Mononuclear cell (primary cell): ENCODE measurements at regions not wholly inside any gene's neighbourhood (a gene's known extent, or its start where the extent isn't known, plus 50 kb on each side); places are given as distances from the start of the nearest gene placed in this dataset.

Source experiments
- H3K27me3 ChIP-seq: 2 replicates; pipeline ENCODE4 v1.6.0; 2011; ENCODE audit warnings: low read length, control low read depth; ENCODE audit not compliant: insufficient read depth
- H3K4me1 ChIP-seq: 2 replicates; pipeline ENCODE4 v1.5.1; 2011; ENCODE audit warnings: mild to moderate bottlenecking, low read length, control low read depth; ENCODE audit not compliant: insufficient read depth
- H3K4me3 ChIP-seq: 2 replicates; pipeline ENCODE4 v1.5.1; 2011; ENCODE audit warnings: mild to moderate bottlenecking, low read length, moderate library complexity
- H3K9me3 ChIP-seq: 2 replicates; pipeline ENCODE4 v1.5.1; 2011; ENCODE audit warnings: low read depth, mild to moderate bottlenecking, control low read depth, low read length

DNA sequence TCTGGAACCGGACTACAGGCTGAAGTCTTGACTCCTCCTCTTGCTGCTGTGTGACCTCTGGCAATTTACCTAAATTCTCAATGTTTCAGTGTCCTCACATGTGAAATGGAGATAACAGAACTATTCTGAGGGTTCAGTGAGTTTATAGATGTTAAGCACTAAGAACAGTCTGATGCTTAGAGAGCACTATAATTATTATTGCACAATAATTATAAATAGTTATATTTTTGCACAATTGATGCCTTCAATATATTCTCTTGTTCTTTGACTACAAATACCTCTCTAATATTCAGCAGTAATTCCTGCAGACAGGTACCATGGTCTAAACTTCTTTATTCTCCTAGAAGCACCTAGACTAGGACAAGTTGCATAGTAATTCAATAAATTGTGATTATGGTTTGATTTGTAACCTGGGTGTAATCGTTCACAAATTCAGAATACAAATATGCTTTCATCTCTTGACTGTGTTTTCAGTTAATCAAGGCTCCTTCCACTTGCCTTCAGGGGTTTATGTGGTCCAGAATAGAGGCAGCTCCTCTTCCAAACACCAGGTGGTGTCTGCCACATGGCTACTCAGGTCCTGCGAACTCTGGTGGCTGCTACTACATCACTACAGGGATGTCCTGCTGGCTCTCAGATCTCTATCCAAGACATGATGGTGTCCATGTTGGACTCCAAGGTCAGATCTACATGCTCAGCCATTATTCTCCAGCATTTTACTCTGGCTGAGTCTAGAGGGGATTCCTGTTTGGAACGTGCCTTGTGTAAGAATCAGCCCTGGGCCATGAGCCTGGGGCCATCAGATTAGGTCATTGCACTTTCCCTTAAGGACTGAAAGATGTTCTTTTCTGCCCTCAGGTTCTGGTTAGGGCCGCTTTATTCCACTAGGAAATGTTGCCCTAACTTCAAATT lies 103.4 kb downstream of the QRFPR start:
- H3K9me3 ChIP-seq = no peaks in the 10 kb centered on the region
- no peaks in the 10 kb centered on the region for H3K27me3 ChIP-seq
- H3K4me3 ChIP-seq = no peak overlapping the region
- H3K4me1 ChIP-seq = no peaks in the 10 kb centered on the region

DNA sequence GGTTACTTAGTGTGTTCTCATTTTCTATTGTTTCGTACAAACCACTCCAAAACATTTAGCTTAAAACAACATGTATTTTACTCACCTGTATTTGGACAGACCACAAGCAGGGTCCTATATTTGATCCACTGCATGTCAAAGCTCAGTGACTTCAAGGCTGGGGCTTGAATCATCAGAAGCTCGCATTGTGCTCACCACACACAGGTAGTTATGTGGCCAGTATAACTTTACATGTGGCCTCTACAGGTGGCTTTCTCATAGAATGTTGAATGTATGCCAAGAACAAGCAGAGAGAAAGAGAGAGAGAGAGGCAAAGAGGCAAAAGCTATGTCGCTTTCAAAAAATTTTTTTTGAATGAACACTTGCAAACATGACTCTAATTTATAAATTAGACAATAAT lies 107.6 kb downstream of the QRFPR start:
- H3K4me1 ChIP-seq = no peaks in the 10 kb centered on the region
- no peaks in the 10 kb centered on the region for H3K9me3 ChIP-seq
- no peak overlapping the region for H3K4me3 ChIP-seq
- H3K27me3 ChIP-seq = no peaks in the 10 kb centered on the region

DNA sequence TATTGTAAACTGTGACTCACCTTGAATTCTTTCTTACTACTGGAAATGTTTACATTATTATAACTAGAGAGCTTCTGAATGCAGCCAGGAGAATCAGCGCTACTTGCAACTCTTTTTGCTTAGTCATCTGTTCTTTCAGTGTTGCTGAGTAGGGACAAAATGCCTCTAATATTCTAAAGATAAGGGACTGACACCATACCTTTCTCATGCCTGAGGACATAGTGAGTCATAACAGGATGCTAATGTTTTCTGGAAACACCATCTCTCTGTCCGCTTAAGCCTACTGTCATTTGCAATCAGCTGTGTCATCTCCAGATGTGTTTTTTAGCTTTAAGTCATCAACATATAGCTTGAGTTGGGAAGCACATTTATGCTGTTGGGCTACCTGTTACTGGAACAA lies 108.3 kb downstream of the QRFPR start:
- H3K9me3 ChIP-seq = no peaks in the 10 kb centered on the region
- no peaks in the 10 kb centered on the region for H3K4me1 ChIP-seq
- H3K27me3 ChIP-seq = no peaks in the 10 kb centered on the region
- no peak overlapping the region for H3K4me3 ChIP-seq

DNA sequence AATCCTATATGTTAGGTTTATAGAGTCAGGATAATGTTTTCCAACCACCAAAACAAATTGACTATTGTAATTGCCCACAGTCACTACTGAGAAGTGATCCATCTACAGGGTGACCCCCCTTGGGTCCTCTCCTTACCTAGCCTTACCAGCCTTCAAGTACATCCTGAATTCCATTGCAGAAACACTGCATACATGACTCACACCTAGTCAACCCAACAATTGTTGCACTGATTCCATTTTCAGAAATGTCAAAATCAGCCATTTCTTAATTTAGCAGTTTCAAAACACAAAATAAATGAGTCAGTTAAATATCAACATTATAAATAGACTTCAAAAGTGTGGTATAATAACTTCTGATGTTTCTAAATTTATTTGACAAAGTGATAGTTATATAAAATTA lies 106.3 kb upstream of the TNIP3 start:
- no peak overlapping the region for H3K4me3 ChIP-seq
- no peaks in the 10 kb centered on the region for H3K27me3 ChIP-seq
- H3K9me3 ChIP-seq = no peaks in the 10 kb centered on the region
- H3K4me1 ChIP-seq = no peaks in the 10 kb centered on the region

DNA sequence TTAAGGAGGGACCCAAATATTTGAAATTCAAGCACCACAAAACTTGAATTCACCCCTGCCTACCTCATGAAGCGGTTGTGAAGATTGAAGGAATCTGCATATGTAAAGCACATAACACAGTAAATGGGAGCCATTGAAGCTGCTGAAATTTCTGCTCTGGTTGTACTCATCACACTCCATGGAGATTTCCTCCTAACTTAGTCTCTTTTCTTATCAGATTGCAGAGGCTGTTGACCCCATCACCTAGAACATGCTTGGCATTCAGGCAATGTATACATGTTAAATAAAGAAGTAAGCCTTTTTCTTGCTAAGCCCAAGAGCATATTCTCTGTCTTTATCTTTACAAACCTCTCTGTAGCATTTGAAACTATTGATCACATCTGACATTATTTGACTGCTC lies 104.9 kb upstream of the TNIP3 start:
- Histone ChIP-seq H3K9me3 (no peaks in the 10 kb centered on the region), H3K4me1 (no peaks in the 10 kb centered on the region), H3K27me3 (no peaks in the 10 kb centered on the region), H3K4me3 (no peak overlapping the region)

DNA sequence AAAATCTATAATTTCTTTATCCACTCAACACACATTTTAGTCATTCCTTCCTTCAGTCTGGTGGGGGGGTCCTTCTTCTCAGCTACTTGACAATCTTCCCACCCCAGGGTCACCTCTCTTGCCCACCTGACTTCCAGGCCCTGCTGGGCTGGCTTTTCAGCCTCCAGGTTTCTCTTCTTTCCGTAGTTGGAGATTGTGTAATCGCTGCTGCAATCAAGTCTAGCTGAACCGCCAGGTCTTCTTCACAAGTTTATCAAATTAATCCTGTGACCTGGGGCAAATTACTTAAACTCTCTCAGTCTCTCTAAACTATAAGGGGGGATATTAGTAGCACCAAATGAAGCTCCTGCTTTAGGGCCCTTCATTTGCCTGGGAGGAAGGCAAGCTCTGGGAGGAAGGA lies 102.9 kb upstream of the TNIP3 start:
- Histone ChIP-seq H3K4me1 (no peaks in the 10 kb centered on the region), H3K27me3 (no peaks in the 10 kb centered on the region), H3K4me3 (no peak overlapping the region), H3K9me3 (no peaks in the 10 kb centered on the region)

DNA sequence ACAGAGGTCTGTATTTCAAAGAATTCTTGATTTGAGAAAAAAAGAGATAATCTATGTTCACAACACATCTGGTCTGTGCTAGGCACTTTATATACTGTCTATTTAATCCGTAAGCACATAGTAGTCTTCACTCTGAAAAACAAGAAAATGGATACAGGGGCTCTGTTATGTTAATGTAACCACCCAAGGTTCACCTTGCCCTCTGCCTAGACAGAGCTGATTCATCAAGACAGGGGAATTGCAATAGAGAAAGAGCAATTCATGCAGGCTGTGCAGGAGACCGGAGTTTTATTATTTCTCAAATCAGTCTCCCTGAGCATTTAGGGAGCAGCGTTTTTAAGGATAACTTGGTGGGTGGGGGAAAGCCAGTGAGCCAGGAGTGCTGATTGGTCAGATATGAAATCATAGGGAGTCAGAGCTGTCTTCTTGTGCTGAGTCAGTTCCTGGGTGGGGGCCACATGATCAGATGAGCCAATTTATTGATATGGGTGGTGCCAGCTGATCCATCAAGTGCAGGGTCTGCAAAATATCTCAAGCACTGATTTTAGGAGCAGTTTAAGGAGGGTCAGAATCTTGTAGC lies 92.9 kb upstream of the TNIP3 start:
- Histone ChIP-seq H3K9me3 (no peaks in the 10 kb centered on the region), H3K4me1 (peaks cover 34% of the 10 kb centered on the region), H3K27me3 (no peaks in the 10 kb centered on the region), H3K4me3 (no peak overlapping the region)

DNA sequence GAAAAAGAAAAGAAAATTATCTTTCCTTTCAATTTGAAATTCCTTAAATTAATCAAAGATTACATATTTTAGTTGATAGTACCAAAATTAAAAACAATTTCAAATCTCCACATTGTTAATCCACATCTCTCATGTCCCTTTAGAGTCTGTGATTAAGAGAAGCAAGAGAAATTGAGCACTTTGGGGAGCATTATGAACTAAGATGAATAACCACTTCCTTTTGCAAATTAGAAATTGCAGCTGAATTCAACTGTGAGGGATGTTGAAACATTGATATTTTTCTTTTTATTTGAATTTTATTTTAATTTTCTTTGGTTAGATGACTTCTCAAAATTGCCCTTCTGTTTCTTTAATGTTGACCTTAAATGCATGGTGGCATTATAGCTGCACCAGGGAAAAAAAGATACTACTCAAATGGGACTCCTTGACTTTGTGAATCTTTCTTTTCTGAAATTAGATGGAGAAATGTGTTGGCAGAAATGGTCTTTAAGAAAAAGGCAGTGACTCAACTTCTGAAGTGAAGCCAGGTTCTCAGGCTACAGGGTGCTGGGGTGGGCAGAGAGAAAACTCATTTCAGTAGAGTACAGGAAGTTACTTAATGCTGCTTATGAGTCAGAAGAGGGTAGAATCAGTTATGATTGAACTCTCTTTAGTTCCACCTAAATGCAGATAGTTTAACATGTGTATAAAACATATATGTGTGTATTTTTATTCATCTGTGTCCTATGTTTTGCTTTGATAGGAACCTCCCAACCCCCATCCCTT lies 92.0 kb upstream of the TNIP3 start:
- Histone ChIP-seq H3K27me3 (no peaks in the 10 kb centered on the region), H3K4me1 (peaks cover 34% of the 10 kb centered on the region), H3K9me3 (no peaks in the 10 kb centered on the region), H3K4me3 (no peak overlapping the region)

DNA sequence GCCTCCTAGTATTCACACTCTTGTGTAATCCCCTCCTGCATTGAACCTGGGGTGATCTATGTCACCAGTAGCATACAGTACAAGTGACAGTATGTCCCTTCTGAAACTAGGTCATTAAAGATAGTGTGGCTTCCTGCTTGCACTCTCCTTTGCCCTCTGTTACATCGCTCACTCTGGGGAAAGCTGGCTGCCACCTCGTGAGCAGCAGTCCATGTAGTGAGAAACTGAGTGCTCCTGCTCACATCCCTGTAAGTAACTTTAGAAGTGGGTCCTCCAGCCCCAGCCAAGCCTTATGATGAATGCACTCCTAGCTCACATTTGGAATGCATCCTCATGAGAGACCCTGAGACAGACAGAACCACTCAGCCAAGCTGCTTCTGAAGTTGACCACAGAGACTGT lies 89.8 kb upstream of the TNIP3 start:
- H3K9me3 ChIP-seq = no peaks in the 10 kb centered on the region
- H3K27me3 ChIP-seq = no peaks in the 10 kb centered on the region
- H3K4me3 ChIP-seq = no peak overlapping the region
- H3K4me1 ChIP-seq = peaks cover 34% of the 10 kb centered on the region

DNA sequence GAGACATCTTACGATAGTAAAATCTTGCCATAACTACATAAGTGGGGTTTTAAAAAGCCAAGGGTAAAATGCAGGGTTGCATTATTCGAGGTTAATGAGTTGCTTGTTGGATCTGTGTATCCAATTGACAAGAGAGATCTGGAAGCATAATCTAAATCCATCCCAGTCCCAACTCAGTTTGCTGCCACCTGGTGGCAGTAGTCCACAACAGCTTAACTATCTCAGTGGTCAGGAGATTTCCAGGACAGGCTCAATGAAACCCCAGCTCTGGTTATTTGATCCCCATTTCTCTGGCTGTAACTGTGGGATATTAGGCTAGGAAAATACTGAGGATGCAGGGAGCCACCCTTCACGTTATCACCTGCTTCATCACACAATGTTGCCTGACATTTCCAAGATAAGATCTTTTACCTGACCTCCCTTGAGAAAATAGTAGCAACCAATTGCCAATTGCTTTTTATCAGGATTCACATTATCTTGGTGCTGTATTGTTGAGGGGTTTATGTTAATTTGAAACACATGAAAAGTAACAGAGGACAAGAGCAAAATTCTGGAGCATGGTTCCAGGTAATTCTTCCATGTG lies 88.2 kb upstream of the TNIP3 start:
- no peaks in the 10 kb centered on the region for H3K9me3 ChIP-seq
- H3K27me3 ChIP-seq = no peaks in the 10 kb centered on the region
- peaks cover 34% of the 10 kb centered on the region for H3K4me1 ChIP-seq
- no peak overlapping the region for H3K4me3 ChIP-seq

DNA sequence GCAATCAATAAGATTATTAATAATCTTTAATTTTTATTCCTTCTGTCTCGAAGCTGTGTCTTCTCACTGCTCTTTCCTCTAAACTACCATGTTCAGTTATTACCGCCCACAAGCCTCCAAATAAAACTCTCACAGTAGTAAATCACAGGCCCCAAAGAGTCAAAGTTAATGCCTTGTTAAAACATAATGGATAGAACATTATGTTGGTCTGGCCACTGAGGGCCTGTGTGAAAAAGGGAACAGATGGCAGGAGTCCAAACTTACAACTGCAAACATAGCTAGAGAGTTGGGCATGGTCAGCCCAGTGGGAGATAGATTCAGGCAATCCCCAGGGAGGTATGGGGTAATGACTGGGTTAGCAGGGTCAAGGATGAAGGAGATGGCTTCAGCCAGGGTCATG lies 84.6 kb upstream of the TNIP3 start:
- Histone ChIP-seq H3K4me3 (no peak overlapping the region), H3K4me1 (peaks cover 4% of the 10 kb centered on the region), H3K27me3 (no peaks in the 10 kb centered on the region), H3K9me3 (no peaks in the 10 kb centered on the region)

DNA sequence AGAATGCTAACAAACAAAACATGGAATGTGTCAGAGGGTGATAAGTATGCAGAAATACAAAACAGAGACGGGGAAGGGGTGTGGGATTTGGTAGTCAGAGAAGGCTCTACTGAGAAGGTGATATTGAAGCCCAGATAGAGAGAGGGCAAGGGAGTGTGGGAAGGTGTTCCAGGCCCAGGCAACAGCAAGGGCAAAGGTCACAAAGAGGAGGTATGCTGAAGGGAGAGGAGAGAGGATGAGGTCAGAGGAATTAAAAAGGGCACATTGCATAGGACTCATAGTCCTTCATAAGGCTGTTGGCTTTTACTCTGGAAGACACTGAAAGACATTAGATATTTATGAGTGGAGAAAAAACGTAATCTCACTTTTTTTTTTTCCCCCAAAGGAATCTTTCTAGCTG lies 82.6 kb upstream of the TNIP3 start:
- no peaks in the 10 kb centered on the region for H3K9me3 ChIP-seq
- no peak overlapping the region for H3K4me3 ChIP-seq
- H3K27me3 ChIP-seq = no peaks in the 10 kb centered on the region
- H3K4me1 ChIP-seq = no peaks in the 10 kb centered on the region

DNA sequence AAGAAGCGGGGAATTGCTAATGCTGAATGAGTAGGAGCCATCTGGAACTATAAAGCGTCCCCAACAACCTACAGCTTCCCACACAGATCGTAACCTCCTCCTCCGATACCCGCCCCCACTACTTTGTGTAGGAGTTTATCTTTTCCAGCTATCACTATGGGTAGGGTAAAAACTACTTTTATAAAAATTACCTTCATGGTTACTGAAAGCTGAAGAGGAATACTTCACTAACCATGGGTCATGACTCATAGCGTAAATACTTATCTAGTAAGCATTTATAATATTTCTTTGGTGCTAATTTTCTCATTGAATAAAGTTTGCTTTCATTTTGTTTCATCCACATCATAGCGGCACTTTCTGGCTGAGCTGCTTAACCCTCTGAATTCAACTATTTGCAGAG lies 79.4 kb upstream of the TNIP3 start:
- Histone ChIP-seq H3K4me3 (peak overlapping the region; percentile 22), H3K4me1 (no peaks in the 10 kb centered on the region), H3K9me3 (no peaks in the 10 kb centered on the region), H3K27me3 (no peaks in the 10 kb centered on the region)

DNA sequence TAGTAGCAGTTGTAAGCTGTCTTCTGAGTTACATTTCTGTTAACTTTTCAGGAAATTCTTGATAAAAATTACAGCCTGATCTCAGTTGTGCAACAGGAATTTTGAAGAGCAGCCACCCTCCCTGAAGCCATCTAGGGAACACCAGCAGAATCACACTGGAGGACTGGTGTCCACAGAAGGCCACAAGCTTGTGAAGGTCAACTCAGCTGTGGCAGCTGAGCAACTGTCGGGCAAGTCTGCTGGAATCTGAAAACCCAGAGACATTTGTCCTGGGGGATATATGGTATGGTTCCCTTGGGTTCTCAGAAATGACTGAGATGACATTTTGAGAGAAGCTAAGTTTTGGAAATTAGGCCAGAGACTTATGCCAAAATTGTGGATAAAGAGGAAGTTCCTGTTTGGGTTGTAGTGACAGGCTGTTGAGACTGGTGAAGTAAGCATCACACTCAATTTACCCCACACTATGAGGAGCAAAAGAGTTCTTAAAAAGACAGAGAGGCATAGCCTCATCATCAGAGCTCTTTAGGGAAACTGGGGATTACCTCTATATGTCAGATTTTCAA lies 78.1 kb upstream of the TNIP3 start:
- no peaks in the 10 kb centered on the region for H3K4me1 ChIP-seq
- no peak overlapping the region for H3K4me3 ChIP-seq
- H3K9me3 ChIP-seq = no peaks in the 10 kb centered on the region
- no peaks in the 10 kb centered on the region for H3K27me3 ChIP-seq

DNA sequence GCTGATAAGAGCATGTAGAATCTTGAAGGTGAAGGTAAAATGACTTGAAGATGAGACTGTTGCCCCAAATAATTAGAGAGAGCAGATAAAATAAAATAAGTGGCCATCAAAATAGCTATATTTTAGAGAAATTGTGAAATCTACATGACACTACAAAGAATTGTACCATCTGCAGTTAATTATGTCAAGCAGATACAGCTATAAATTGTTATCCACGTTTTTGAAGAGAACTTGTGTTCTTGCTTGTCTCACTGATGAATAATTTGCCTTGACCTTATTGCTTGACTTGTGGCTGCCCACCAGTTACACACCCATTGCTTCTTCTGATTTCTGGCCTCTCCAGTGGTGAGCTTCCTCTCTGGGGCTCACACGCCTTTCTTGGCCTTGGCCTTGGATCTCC lies 75.8 kb upstream of the TNIP3 start:
- no peaks in the 10 kb centered on the region for H3K27me3 ChIP-seq
- H3K4me1 ChIP-seq = no peaks in the 10 kb centered on the region
- H3K9me3 ChIP-seq = no peaks in the 10 kb centered on the region
- no peak overlapping the region for H3K4me3 ChIP-seq
